Activated CD4-positive, alpha-beta T cell treated with anti-CD3 and anti-CD28 coated beads, Interleukin-2, amount 10 ng/mL, durations not matched to agents 24 days and 14 days (primary cell): ENCODE measurements at regions not wholly inside any gene's neighbourhood (a gene's known extent, or its start where the extent isn't known, plus 50 kb on each side); places are given as distances from the start of the nearest gene placed in this dataset.
A peak's percentile ranks its signal among the peaks of the same experiment; 100 is the strongest.
"Not testable (repeated sequence)": the region's sequence is repeated elsewhere in the genome, so short reads cannot be mapped to it uniquely, and the experiment has no call there.

ENCODE experiments used
- DNase-seq: peaks from one replicate; pipeline ENCODE4 v3.0.0; 2022
- H3K27ac Mint-ChIP-seq: one replicate; pipeline ENCODE4 v1.8.0; 2022; ENCODE audit warnings: mild to moderate bottlenecking, mixed read lengths
- H3K27me3 Mint-ChIP-seq: one replicate; pipeline ENCODE4 v1.8.0; 2022; ENCODE audit warnings: mixed read lengths
- H3K36me3 Mint-ChIP-seq: one replicate; pipeline ENCODE4 v1.8.0; 2022; ENCODE audit warnings: low read depth, mild to moderate bottlenecking, mixed read lengths
- H3K4me1 Mint-ChIP-seq: one replicate; pipeline ENCODE4 v1.8.0; 2021; ENCODE audit warnings: mixed read lengths
- H3K4me3 Mint-ChIP-seq: one replicate; pipeline ENCODE4 v1.8.0; 2022; ENCODE audit warnings: mild to moderate bottlenecking, moderate library complexity, mixed read lengths
- H3K9me3 Mint-ChIP-seq: one replicate; pipeline ENCODE4 v1.8.0; 2021; ENCODE audit warnings: mixed read lengths
- intact Hi-C: fragments of 100-400 bp; cut with micrococcal nuclease; formaldehyde crosslinking; loops from one replicate; pipeline ENCODE4 v1.15.1; 2023

DNA sequence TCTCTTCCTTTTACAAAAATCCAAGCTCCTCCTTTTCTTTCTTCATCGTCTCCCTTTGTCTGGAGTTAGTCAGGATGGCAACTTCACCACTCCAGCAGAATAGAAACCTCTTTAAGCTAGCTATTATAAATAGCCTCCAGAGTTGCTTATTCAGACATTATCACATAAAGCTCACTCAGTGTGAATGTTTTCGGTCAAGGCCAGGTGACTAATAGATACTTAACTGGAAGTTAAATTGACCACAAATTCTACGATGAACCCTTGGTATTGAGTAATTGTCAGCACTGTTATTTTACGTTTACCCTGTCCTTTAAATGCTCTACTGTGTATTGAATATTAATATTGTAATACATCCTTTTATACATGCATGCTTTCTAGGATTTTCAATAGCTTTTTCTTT lies 340.4 kb downstream of the OTUD1 start:
- H3K27me3 Mint-ChIP-seq: no peaks in the 10 kb centered on the region
- H3K36me3 Mint-ChIP-seq: no peaks in the 10 kb centered on the region
- intact Hi-C loops: no loop called here
- H3K4me1 Mint-ChIP-seq: no peaks in the 10 kb centered on the region
- DNase-seq: no peak
- no peak overlapping the region for H3K27ac Mint-ChIP-seq
- H3K9me3 Mint-ChIP-seq: no peaks in the 10 kb centered on the region
- H3K4me3 Mint-ChIP-seq: no peak overlapping the region

DNA sequence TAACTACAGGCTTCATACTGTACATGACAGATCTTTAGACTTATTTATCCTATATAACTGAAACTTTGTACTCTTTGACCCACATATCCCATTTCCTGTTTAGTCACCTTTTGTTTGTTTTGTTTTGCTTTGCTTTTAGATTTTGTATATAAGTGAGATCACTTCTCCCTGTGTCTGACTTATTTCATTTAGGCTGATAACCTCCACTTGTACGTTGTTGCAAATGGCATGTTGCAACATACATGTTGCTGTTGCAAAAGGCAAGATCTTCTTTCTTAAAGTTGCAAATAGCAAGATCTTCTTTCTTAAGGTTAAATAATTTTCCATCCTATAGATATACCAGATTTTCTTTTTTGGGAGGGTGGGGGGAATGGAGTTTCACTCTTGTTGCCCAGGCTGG lies 341.5 kb downstream of the OTUD1 start:
- no peaks in the 10 kb centered on the region for H3K4me1 Mint-ChIP-seq
- H3K9me3 Mint-ChIP-seq: no peaks in the 10 kb centered on the region
- H3K4me3 Mint-ChIP-seq: no peak overlapping the region
- H3K36me3 Mint-ChIP-seq: no peaks in the 10 kb centered on the region
- DNase-seq: no peak
- H3K27me3 Mint-ChIP-seq: no peaks in the 10 kb centered on the region
- intact Hi-C loops: no loop called here
- no peak overlapping the region for H3K27ac Mint-ChIP-seq

DNA sequence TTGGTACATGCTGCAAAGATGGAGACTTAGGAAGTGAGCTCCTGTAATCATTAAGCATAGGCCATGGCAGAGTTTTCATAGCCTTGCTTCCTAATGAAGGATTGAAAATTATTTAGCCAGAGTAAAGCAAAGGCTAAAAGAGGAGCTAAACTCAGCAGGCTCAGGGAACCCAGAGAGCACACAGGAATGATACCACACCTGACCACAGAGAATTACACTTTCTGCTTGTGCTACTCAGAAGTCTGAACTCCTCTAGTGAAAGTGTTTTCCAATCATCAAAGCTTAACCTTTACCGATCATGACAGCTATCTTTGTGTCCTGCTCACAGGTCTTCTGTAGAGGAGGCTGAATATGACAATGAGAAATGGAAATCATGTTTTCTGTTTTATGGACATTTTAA lies 347.7 kb downstream of the OTUD1 start:
- Mint-ChIP-seq H3K9me3 (no peaks in the 10 kb centered on the region), H3K36me3 (no peaks in the 10 kb centered on the region), H3K27me3 (no peaks in the 10 kb centered on the region), H3K4me1 (no peaks in the 10 kb centered on the region), H3K4me3 (no peak overlapping the region), H3K27ac (no peak overlapping the region)
- intact Hi-C loops: no loop called here
- DNase-seq: no peak

DNA sequence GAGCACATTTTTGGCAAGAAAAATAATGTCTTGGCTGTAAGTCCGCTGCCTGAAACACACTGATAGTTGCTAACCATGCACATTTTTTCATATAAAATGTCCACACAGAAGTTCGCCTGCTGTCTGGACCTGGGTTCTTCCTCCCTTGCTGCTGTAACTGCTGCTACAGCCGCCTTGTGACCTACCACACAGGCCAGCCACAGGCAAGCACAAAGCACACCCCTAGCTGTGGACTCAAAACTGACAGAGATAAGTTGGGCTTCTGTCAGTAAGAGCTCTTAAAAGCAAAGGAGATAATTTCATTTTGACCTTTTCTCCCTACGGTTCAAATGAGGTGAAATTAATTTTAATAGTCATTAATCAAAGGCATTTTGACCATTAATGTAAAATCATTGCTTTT lies 354.7 kb downstream of the OTUD1 start:
- H3K4me3 Mint-ChIP-seq: no peak overlapping the region
- intact Hi-C loops: no loop called here
- H3K27ac Mint-ChIP-seq: no peak overlapping the region
- DNase-seq: no peak
- peaks cover 3% of the 10 kb centered on the region for H3K9me3 Mint-ChIP-seq
- no peaks in the 10 kb centered on the region for H3K27me3 Mint-ChIP-seq
- H3K36me3 Mint-ChIP-seq: no peaks in the 10 kb centered on the region
- H3K4me1 Mint-ChIP-seq: peaks cover 3% of the 10 kb centered on the region

DNA sequence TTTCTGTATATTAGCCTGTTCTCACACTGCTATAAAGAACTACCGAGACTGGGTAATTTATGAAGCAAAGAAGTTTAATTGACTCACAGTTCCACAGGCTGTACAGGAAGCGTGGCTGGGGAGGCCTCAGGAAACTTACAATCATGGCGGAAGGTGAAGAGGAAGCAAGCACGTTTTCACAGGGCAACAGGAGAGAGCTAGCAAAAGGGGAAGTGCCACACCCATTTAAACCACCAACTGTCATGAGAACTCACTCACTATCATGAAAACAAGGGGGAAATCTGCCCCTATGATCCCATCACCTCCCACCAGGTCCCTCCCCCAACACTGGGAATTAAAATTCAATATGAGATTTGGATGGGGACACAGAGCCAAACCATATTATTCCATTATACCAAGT lies 358.6 kb downstream of the OTUD1 start:
- DNase-seq: peak; percentile 17
- peaks cover 10% of the 10 kb centered on the region for H3K9me3 Mint-ChIP-seq
- intact Hi-C loops, H3K36me3 Mint-ChIP-seq, H3K27ac Mint-ChIP-seq, H3K4me3 Mint-ChIP-seq, H3K4me1 Mint-ChIP-seq, H3K27me3 Mint-ChIP-seq: not testable (repeated sequence)

DNA sequence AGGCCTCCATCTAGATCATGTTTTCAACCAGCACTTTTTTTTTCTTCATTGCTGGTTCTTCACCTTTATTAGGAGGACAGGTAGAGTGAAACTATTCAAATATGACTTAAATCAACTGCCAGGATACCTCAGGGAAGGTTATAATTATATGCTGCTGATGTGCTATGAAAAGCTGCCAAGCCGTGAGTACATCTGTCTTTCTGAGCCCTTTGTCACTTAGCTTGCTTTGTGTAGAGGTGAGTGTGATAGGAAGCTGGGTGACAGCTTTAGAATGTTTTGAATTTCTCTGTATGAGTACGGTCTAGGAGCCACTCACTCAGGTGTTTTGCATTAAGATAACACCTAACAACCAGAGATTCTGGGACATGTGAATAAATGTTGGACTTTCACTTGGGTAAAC lies 365.2 kb downstream of the OTUD1 start:
- intact Hi-C loops: no loop called here
- Mint-ChIP-seq H3K27me3 (no peaks in the 10 kb centered on the region), H3K27ac (no peak overlapping the region), H3K4me3 (no peak overlapping the region), H3K36me3 (no peaks in the 10 kb centered on the region), H3K4me1 (no peaks in the 10 kb centered on the region), H3K9me3 (peaks cover 7% of the 10 kb centered on the region)
- DNase-seq: peak; percentile 9

DNA sequence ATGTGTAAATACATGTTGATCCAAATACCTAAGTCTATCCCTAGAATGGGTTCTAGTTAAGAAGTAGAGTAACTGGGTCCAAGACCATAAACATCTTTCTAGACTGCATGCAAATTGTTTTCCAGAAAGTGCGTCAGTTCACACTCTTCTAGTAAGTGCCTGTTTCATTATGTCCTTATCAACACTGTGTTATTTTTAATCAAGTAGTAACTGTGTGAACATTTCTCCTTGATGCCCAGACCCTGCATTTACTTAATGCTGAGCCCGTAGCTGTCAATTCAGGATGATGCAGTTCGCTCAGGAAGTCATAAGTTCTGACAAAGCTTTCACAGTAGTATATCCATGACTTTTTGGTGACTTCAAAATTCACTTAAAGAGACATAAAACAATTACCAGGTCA lies 374.8 kb downstream of the OTUD1 start:
- intact Hi-C loops: no loop called here
- Mint-ChIP-seq H3K4me3 (no peak overlapping the region), H3K9me3 (no peaks in the 10 kb centered on the region), H3K36me3 (no peaks in the 10 kb centered on the region), H3K27me3 (no peaks in the 10 kb centered on the region), H3K4me1 (no peaks in the 10 kb centered on the region), H3K27ac (no peak overlapping the region)
- peak; percentile 12 for DNase-seq

DNA sequence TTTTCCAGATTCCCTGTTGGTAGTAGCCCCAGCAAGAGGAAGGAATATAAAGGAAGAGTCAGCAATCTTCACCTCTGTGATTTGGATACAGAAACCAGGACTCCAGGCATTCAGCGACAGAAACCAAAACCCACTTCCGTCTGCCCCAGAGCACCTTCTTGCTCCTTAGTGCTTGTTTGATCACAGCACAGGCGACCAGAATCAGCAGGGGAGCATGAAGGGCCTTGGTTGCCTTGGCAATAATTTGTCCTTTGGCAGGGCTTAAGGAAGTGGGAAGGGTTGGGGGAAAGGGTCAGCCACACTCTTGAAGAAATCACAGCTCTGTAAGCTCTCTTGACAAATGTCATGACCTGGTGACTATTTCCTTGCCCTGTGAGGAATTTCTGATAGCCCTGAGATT lies 379.6 kb downstream of the OTUD1 start:
- H3K4me3 Mint-ChIP-seq: no peak overlapping the region
- intact Hi-C loops: no loop called here
- H3K9me3 Mint-ChIP-seq: no peaks in the 10 kb centered on the region
- DNase-seq: peak; percentile 34
- no peaks in the 10 kb centered on the region for H3K4me1 Mint-ChIP-seq
- no peaks in the 10 kb centered on the region for H3K27me3 Mint-ChIP-seq
- H3K36me3 Mint-ChIP-seq: no peaks in the 10 kb centered on the region
- H3K27ac Mint-ChIP-seq: no peak overlapping the region

DNA sequence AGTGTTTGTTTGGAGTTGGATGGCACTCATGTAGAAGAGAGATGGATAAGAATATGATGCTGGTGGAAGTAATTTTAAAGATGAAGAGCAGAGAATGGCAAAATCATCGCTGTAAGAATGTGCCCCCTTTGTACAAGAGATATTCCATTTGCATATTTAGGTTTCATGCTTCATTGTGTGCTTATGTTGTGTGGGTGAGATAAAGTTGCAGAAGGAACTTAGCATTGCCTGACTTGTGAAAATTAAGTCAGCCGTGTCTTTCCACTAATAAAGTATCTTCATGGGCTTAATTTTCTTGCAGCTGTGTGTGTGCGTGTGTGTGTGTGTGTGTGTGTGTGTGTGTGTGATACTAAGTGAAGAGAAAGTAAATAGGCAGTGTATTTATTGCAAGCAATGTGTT lies 381.9 kb downstream of the OTUD1 start:
- Mint-ChIP-seq H3K27me3 (no peaks in the 10 kb centered on the region), H3K4me3 (no peak overlapping the region), H3K9me3 (no peaks in the 10 kb centered on the region), H3K36me3 (no peaks in the 10 kb centered on the region), H3K27ac (no peak overlapping the region), H3K4me1 (no peaks in the 10 kb centered on the region)
- no peak for DNase-seq
- intact Hi-C loops: no loop called here

DNA sequence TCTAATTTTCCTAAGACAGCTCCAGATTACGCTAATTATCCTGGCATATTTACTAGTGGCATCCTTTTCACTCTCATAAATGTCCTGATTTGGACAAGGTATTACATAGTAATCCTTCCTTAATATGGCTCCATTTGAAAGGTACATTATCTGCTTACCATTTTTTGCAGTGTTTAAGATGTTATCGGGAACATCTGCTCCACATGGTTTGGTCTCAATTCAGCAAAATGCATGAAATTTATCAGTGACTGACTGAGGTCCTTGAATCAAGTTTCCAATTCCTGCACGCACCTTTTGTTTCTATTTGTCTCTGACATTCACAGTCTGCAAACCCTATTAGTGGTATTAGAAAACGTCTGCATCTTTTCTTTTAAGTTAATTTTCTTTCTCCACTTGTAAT lies 384.1 kb upstream of the KIAA1217 start:
- no peak for DNase-seq
- Mint-ChIP-seq H3K4me3 (no peak overlapping the region), H3K27ac (no peak overlapping the region), H3K27me3 (no peaks in the 10 kb centered on the region), H3K9me3 (no peaks in the 10 kb centered on the region), H3K36me3 (no peaks in the 10 kb centered on the region), H3K4me1 (no peaks in the 10 kb centered on the region)
- intact Hi-C loops: no loop called here

DNA sequence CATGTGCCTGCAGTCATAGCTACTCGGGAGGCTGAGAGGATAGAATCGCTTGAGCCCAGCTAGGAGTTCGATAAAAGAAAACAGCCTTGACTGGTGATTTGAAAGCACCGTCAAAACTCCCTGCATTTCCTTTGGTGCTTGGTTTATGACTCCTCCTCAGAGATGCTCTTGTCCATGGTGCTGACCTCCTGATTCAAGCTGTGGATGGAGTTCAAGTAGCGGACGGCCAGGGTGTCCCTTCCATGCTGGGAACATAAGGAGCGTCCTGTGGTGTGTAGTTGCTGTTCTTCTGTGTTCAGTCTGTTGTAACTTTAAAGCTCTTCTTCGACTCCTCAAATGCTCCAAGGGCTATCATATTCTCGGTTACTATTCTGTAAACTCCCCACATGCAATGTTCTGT lies 382.5 kb upstream of the KIAA1217 start:
- no peak for DNase-seq
- Mint-ChIP-seq H3K4me3 (no peak overlapping the region), H3K9me3 (no peaks in the 10 kb centered on the region), H3K27ac (no peak overlapping the region), H3K27me3 (no peaks in the 10 kb centered on the region), H3K4me1 (no peaks in the 10 kb centered on the region), H3K36me3 (no peaks in the 10 kb centered on the region)
- intact Hi-C loops: no loop called here

DNA sequence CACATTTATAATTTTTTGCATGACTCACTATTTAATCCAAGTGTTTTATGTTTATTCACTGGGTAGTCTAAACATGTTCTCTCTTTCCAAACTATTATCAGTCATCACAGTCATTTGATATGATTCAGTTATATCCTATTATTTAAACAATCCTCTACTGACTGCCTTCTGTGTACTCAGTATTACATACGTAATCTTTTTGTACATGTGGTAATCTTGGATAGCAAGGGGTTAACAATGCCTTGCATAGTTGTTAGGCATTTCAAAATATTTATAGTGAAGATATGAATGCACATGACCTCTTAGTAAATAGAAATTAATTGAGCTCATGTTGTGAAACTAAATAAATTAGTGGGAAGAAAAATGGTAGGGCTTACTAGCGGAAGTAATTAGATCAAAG lies 379.4 kb upstream of the KIAA1217 start:
- Mint-ChIP-seq H3K27me3 (no peaks in the 10 kb centered on the region), H3K4me3 (no peak overlapping the region), H3K27ac (no peak overlapping the region), H3K36me3 (no peaks in the 10 kb centered on the region), H3K9me3 (no peaks in the 10 kb centered on the region), H3K4me1 (no peaks in the 10 kb centered on the region)
- DNase-seq: no peak
- intact Hi-C loops: no loop called here

DNA sequence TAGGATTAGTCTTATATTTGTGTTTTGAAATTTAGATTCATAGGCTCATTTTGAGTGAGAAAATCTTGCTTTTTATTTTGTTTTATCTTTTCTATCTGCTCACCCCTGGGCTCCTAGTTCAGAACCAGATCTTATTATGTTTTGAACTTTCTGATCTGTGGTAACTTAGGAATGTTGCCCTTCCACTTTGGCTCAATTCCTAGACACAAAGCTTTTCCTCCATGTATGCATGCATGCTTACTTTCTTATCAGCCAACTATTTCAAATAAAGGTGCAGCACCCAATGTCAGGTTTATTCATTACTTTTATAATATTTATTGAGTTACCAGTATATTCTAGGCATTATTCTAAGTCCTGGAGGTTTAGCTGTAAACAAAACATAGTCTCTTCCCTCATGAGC lies 374.8 kb upstream of the KIAA1217 start:
- no peaks in the 10 kb centered on the region for H3K27me3 Mint-ChIP-seq
- no peaks in the 10 kb centered on the region for H3K9me3 Mint-ChIP-seq
- H3K27ac Mint-ChIP-seq: no peak overlapping the region
- intact Hi-C loops: no loop called here
- H3K4me3 Mint-ChIP-seq: no peak overlapping the region
- H3K36me3 Mint-ChIP-seq: no peaks in the 10 kb centered on the region
- DNase-seq: no peak
- H3K4me1 Mint-ChIP-seq: no peaks in the 10 kb centered on the region

DNA sequence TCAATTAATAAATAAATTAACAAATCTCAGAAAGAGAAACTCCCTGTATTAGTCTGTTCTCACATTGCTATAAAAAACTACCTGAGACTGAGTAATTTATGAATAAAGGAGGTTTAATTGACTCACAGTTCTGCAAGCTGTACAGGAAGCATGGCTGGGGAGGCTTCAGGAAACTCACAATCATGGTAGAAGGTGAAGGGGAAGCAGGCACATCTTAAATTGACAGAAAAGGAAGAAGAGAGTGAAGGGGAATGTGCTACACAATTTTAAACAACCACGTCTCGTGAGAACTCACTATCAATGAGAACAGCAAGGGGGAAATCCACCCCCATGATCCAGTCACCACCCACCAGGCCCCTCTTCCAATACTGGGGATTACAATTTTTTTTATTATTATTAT lies 358.3 kb upstream of the KIAA1217 start:
- no peaks in the 10 kb centered on the region for H3K27me3 Mint-ChIP-seq
- peaks cover 12% of the 10 kb centered on the region for H3K9me3 Mint-ChIP-seq
- H3K4me1 Mint-ChIP-seq: no peaks in the 10 kb centered on the region
- intact Hi-C loops: no loop called here
- H3K36me3 Mint-ChIP-seq: no peaks in the 10 kb centered on the region
- no peak for DNase-seq
- H3K27ac Mint-ChIP-seq: no peak overlapping the region
- no peak overlapping the region for H3K4me3 Mint-ChIP-seq

DNA sequence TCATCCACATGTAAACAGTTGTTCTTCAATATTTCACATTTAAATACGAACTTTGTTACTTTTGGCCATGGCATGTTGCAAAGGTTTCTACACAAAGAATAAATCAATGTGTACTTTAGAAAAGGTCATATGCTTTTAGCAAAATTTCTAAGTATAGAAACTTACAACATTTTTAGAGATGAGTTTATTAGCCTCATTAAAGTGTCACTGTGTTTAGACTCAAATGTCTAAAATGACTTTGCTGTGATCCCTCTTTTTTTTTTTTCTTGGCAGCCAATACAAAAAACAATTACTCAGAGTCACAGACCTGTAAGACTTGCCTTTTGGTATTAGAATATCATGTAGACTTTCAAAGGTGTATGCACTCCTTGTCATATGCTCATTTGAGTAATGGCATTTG lies 349.3 kb upstream of the KIAA1217 start:
- Mint-ChIP-seq H3K36me3 (no peaks in the 10 kb centered on the region), H3K4me3 (no peak overlapping the region), H3K4me1 (no peaks in the 10 kb centered on the region), H3K27me3 (no peaks in the 10 kb centered on the region), H3K9me3 (no peaks in the 10 kb centered on the region), H3K27ac (no peak overlapping the region)
- DNase-seq: no peak
- intact Hi-C loops: no loop called here
